H9 (cell line): ENCODE measurements at regions not wholly inside any gene's neighbourhood (a gene's known extent, or its start where the extent isn't known, plus 50 kb on each side); places are given as distances from the start of the nearest gene placed in this dataset.
A peak's percentile ranks its signal among the peaks of the same experiment; 100 is the strongest.

Experiments used
- DNase-seq: peaks from one replicate; pipeline ENCODE4 v3.0.0-alpha.2; 2017
- H2AFZ ChIP-seq: one replicate; pipeline ENCODE4 v1.6.1; 2013; ENCODE audit warnings: mild to moderate bottlenecking, low read length, control low read depth, moderate library complexity
- H2AK5ac ChIP-seq: 2 replicates; pipeline ENCODE4 v1.6.1; 2013; ENCODE audit warnings: low read length, control low read depth, mixed read lengths; ENCODE audit not compliant: insufficient read length
- H2BK120ac ChIP-seq: one replicate; pipeline ENCODE4 v1.6.1; 2013; ENCODE audit warnings: low read depth, mild to moderate bottlenecking, low read length, control low read depth, inconsistent platforms; ENCODE audit not compliant: poor library complexity, severe bottlenecking
- H2BK12ac ChIP-seq: 2 replicates; pipeline ENCODE4 v1.6.1; 2013; ENCODE audit warnings: low read length, control low read depth, mixed read lengths, low read depth; ENCODE audit not compliant: insufficient read length
- H2BK15ac ChIP-seq: 2 replicates; pipeline ENCODE4 v1.6.1; 2013; ENCODE audit warnings: low read depth, low read length, control low read depth
- H2BK20ac ChIP-seq: one replicate; pipeline ENCODE4 v1.6.1; 2013; ENCODE audit warnings: low read depth, mild to moderate bottlenecking, low read length, control low read depth, inconsistent platforms; ENCODE audit not compliant: poor library complexity, severe bottlenecking
- H2BK5ac ChIP-seq: 2 replicates; pipeline ENCODE4 v1.6.1; 2013; ENCODE audit warnings: low read length, control low read depth, mixed read lengths; ENCODE audit not compliant: insufficient read length
- H3K14ac ChIP-seq: 2 replicates; pipeline ENCODE4 v1.6.1; 2013; ENCODE audit warnings: low read length, control low read depth; ENCODE audit not compliant: insufficient read depth
- H3K18ac ChIP-seq: 2 replicates; pipeline ENCODE4 v1.6.1; 2013; ENCODE audit warnings: low read depth, mild to moderate bottlenecking, mixed read lengths, low read length, control low read depth; ENCODE audit not compliant: insufficient read length
- H3K23ac ChIP-seq: 2 replicates; pipeline ENCODE4 v1.6.1; 2013; ENCODE audit warnings: low read length, control low read depth, mixed read lengths, low read depth; ENCODE audit not compliant: insufficient read length
- H3K23me2 ChIP-seq: 2 replicates; pipeline ENCODE4 v1.6.1; 2013; ENCODE audit warnings: low read depth, mild to moderate bottlenecking, mixed read lengths, low read length, control low read depth; ENCODE audit not compliant: insufficient read length, poor library complexity, severe bottlenecking
- H3K27ac ChIP-seq: 2 replicates; pipeline ENCODE4 v1.5.1; 2013; ENCODE audit warnings: low read length, control low read depth, mixed read lengths, low read depth; ENCODE audit not compliant: insufficient read length
- H3K27me3 ChIP-seq: 2 replicates; pipeline ENCODE4 v1.6.1; 2013; ENCODE audit warnings: low read length, control low read depth, inconsistent platforms; ENCODE audit not compliant: insufficient read depth
- H3K4ac ChIP-seq: 2 replicates; pipeline ENCODE4 v1.6.1; 2013; ENCODE audit warnings: low read depth, mild to moderate bottlenecking, control low read depth, inconsistent platforms, low read length, moderate library complexity
- H3K4me1 ChIP-seq: 2 replicates; pipeline ENCODE4 v1.6.1; 2013; ENCODE audit warnings: low read length, control low read depth, inconsistent platforms; ENCODE audit not compliant: insufficient read depth
- H3K4me2 ChIP-seq: 2 replicates; pipeline ENCODE4 v1.6.1; 2013; ENCODE audit warnings: low read length, control low read depth, mixed read lengths; ENCODE audit not compliant: insufficient read length, insufficient read depth
- H3K56ac ChIP-seq: 2 replicates; pipeline ENCODE4 v1.6.1; 2013; ENCODE audit warnings: low read depth, mild to moderate bottlenecking, mixed read lengths, low read length, control low read depth; ENCODE audit not compliant: insufficient read length
- H3K79me1 ChIP-seq: 2 replicates; pipeline ENCODE4 v1.6.1; 2013; ENCODE audit warnings: low read depth, mild to moderate bottlenecking, moderate library complexity, low read length, control low read depth, inconsistent platforms; ENCODE audit not compliant: insufficient read depth, poor library complexity, severe bottlenecking
- H3K79me2 ChIP-seq: 2 replicates; pipeline ENCODE4 v1.6.1; 2013; ENCODE audit warnings: low read length, control low read depth, inconsistent platforms; ENCODE audit not compliant: insufficient read depth
- H3K9ac ChIP-seq: 2 replicates; pipeline ENCODE4 v1.6.1; 2013; ENCODE audit warnings: low read length, control low read depth, mixed read lengths; ENCODE audit not compliant: insufficient read length; ENCODE audit errors: extremely low read depth
- H3K9me3 ChIP-seq: one replicate; pipeline ENCODE4 v1.6.1; 2013; ENCODE audit warnings: low read depth, low read length, inconsistent platforms; ENCODE audit not compliant: control insufficient read depth
- H3T11ph ChIP-seq: one replicate; pipeline ENCODE4 v1.6.1; 2013; ENCODE audit warnings: mild to moderate bottlenecking, low read length, control low read depth, inconsistent platforms
- H4K20me1 ChIP-seq: one replicate; pipeline ENCODE4 v1.6.1; 2013; ENCODE audit not compliant: control insufficient read depth, insufficient read length, insufficient read depth
- H4K5ac ChIP-seq: 2 replicates; pipeline ENCODE4 v1.6.1; 2013; ENCODE audit warnings: low read depth, mild to moderate bottlenecking, mixed read lengths, low read length, control low read depth; ENCODE audit not compliant: insufficient read length
- H4K8ac ChIP-seq: replicated peaks from 2 replicates; pipeline ENCODE4 v1.6.1; 2013; ENCODE audit warnings: low read length, control low read depth, mixed read lengths, low read depth; ENCODE audit not compliant: insufficient read length
- H4K91ac ChIP-seq: 2 replicates; pipeline ENCODE4 v1.6.1; 2013; ENCODE audit warnings: low read depth, mild to moderate bottlenecking, moderate library complexity, mixed read lengths, low read length, control low read depth; ENCODE audit not compliant: insufficient read length
- H3K27ac Mint-ChIP-seq, 3 experiments: 2 replicates in 2 of 3; 3 replicates in 1 of 3; pipeline ENCODE4 v1.8.0; 2020 to 2021; ENCODE audit warnings: mixed read lengths in 3 of 3, mild to moderate bottlenecking in 1 of 3, moderate library complexity in 1 of 3
- H3K27me3 Mint-ChIP-seq: 2 replicates; pipeline ENCODE4 v1.8.0; 2021; ENCODE audit warnings: low read depth, mild to moderate bottlenecking, moderate library complexity, mixed read lengths
- H3K36me3 Mint-ChIP-seq, 3 experiments: 2 replicates in 2 of 3; 3 replicates in 1 of 3; pipeline ENCODE4 v1.8.0; 2020 to 2021; ENCODE audit warnings: low read depth in 3 of 3, mixed read lengths in 3 of 3; ENCODE audit not compliant: insufficient read depth in 1 of 3
- H3K4me1 Mint-ChIP-seq, 2 experiments: 2 replicates each; pipeline ENCODE4 v1.8.0; 2020; ENCODE audit warnings: mixed read lengths in 2 of 2
- H3K4me3 Mint-ChIP-seq, 2 experiments: 2 replicates in 1 of 2; 3 replicates in 1 of 2; pipeline ENCODE4 v1.8.0; 2020 to 2021; ENCODE audit warnings: mild to moderate bottlenecking in 2 of 2, mixed read lengths in 2 of 2, moderate library complexity in 1 of 2
- H3K9me3 Mint-ChIP-seq, 2 experiments: 2 replicates in 1 of 2; 3 replicates in 1 of 2; pipeline ENCODE4 v1.8.0; 2020; ENCODE audit warnings: mild to moderate bottlenecking in 2 of 2, mixed read lengths in 2 of 2, moderate library complexity in 1 of 2
- CTCF ChIP-seq: fragments of 200-600 bp; sonication (generic); conservative IDR thresholded peaks from 3 replicates; pipeline ENCODE4 v1.8.0; 2021; ENCODE audit warnings: antibody characterized with exemption, mild to moderate bottlenecking
- WGBS: extraction: QIAGEN DNeasy Blood & Tissue Kit; methylation state at CpG from one replicate; pipeline ENCODE4 v1.1.7; 2013; ENCODE audit warnings: missing lambda C conversion rate, low lambda C conversion rate, mixed read lengths; ENCODE audit not compliant: insufficient read length; ENCODE audit errors: extremely low coverage; 5-methylcytosine and 5-hydroxymethylcytosine counted together

- no peak overlapping the region for H3K4me2 ChIP-seq
- no peak overlapping the region for H2BK12ac ChIP-seq
- H3T11ph ChIP-seq = no peak overlapping the region
- H2BK120ac ChIP-seq = no peak overlapping the region
- H4K8ac ChIP-seq = no peak overlapping the region
- Mint-ChIP-seq H3K4me1 (peaks cover 27 to 38% of the 10 kb centered on the region in 2 experiments), H3K9me3 (peaks cover 0 to 5% of the 10 kb centered on the region in 2 experiments; a peak in 2 of 5 replicates), H3K27ac (no peak overlapping the region), H3K4me3 (no peak overlapping the region), H3K27me3 (peaks cover 2% of the 10 kb centered on the region; the same call in 1 of the 2 replicates), H3K36me3 (no peaks in the 10 kb centered on the region)
- H4K5ac ChIP-seq = no peak overlapping the region
- no peaks in the 10 kb centered on the region for H4K20me1 ChIP-seq
- WGBS = no CpG with 5 or more reads among the region's 5 CpGs
- H3K4me1 ChIP-seq = no peaks in the 10 kb centered on the region
- no peaks in the 10 kb centered on the region for H3K9me3 ChIP-seq
- H3K79me1 ChIP-seq = no peaks in the 10 kb centered on the region
- no peak overlapping the region for H2AK5ac ChIP-seq
- H3K23me2 ChIP-seq = no peaks in the 10 kb centered on the region
- no peak overlapping the region for H2BK5ac ChIP-seq
- no peak overlapping the region for H3K14ac ChIP-seq
- no peak for DNase-seq
- no peak overlapping the region for H3K27ac ChIP-seq
- no peak overlapping the region for H2BK15ac ChIP-seq
- H3K4ac ChIP-seq = no peak overlapping the region
- H3K23ac ChIP-seq = no peak overlapping the region
- no peaks in the 10 kb centered on the region for H3K27me3 ChIP-seq
- H3K79me2 ChIP-seq = no peaks in the 10 kb centered on the region
- no peak overlapping the region for H4K91ac ChIP-seq
- H3K18ac ChIP-seq = no peak overlapping the region
- no peak overlapping the region for H3K56ac ChIP-seq
- H2BK20ac ChIP-seq = no peak overlapping the region
- peak overlapping the region; percentile 52 for H2AFZ ChIP-seq
- H3K9ac ChIP-seq = no peak overlapping the region
- no peak for TF ChIP-seq CTCF
Measured at GRCh38 chr1:212545941-212546635, 62.5 kb upstream of the ATF3 start.
